Type B pancreatic cell (in vitro differentiated cells): ENCODE measurements at regions not wholly inside any gene's neighbourhood (a gene's known extent, or its start where the extent isn't known, plus 50 kb on each side); places are given as distances from the start of the nearest gene placed in this dataset.

Source experiments
- DNase-seq: peaks from one replicate; pipeline ENCODE4 v3.0.0; 2021; ENCODE audit warnings: mixed read lengths; ENCODE audit not compliant: unreplicated experiment; ENCODE audit errors: extremely low spot score
- H3K27ac Mint-ChIP-seq: 2 replicates; pipeline ENCODE4 v1.8.0; 2021; ENCODE audit warnings: mild to moderate bottlenecking, mixed read lengths
- H3K27me3 Mint-ChIP-seq: 2 replicates; pipeline ENCODE4 v1.8.0; 2021; ENCODE audit warnings: mixed read lengths
- H3K36me3 Mint-ChIP-seq: 2 replicates; pipeline ENCODE4 v1.8.0; 2021; ENCODE audit warnings: mixed read lengths
- H3K4me1 Mint-ChIP-seq: one replicate; pipeline ENCODE4 v1.8.0; 2021; ENCODE audit warnings: mixed read lengths; ENCODE audit not compliant: unreplicated experiment
- H3K4me3 Mint-ChIP-seq: 2 replicates; pipeline ENCODE4 v1.8.0; 2021; ENCODE audit warnings: mild to moderate bottlenecking, mixed read lengths
- H3K9me3 Mint-ChIP-seq: 2 replicates; pipeline ENCODE4 v1.8.0; 2021; ENCODE audit warnings: mixed read lengths
- CTCF ChIP-seq: fragments of 200-600 bp; sonication (generic); conservative IDR thresholded peaks from 2 replicates; pipeline ENCODE4 v1.5.0; 2021; ENCODE audit warnings: antibody characterized with exemption, mild to moderate bottlenecking

GRCh38 chr13:104132849-104133248 is 1066.6 kb upstream of the SLC10A2 start:
- no peaks in the 10 kb centered on the region for H3K9me3 Mint-ChIP-seq
- no peak overlapping the region for H3K27ac Mint-ChIP-seq
- TF ChIP-seq CTCF: no peak
- DNase-seq: no peak
- no peaks in the 10 kb centered on the region for H3K27me3 Mint-ChIP-seq
- H3K4me1 Mint-ChIP-seq: peaks cover 4% of the 10 kb centered on the region
- no peaks in the 10 kb centered on the region for H3K36me3 Mint-ChIP-seq
- no peak overlapping the region for H3K4me3 Mint-ChIP-seq

- Mint-ChIP-seq H3K4me3 (no peak overlapping the region), H3K36me3 (no peaks in the 10 kb centered on the region), H3K27me3 (no peaks in the 10 kb centered on the region), H3K4me1 (no peaks in the 10 kb centered on the region), H3K27ac (no peak overlapping the region), H3K9me3 (peaks cover 9% of the 10 kb centered on the region)
- no peak for TF ChIP-seq CTCF
- DNase-seq: no peak
These were observed 1047.9 kb upstream of the SLC10A2 start for GRCh38 chr13:104114101-104114500.

GRCh38 chr13:104111031-104111430 is 1044.8 kb upstream of the SLC10A2 start:
- Mint-ChIP-seq H3K9me3 (peaks cover 14% of the 10 kb centered on the region), H3K27me3 (no peaks in the 10 kb centered on the region), H3K36me3 (no peaks in the 10 kb centered on the region), H3K4me1 (peaks cover 5% of the 10 kb centered on the region), H3K4me3 (no peak overlapping the region), H3K27ac (no peak overlapping the region)
- no peak for DNase-seq
- no peak for TF ChIP-seq CTCF

- H3K36me3 Mint-ChIP-seq: no peaks in the 10 kb centered on the region
- peaks cover 14% of the 10 kb centered on the region for H3K9me3 Mint-ChIP-seq
- H3K27me3 Mint-ChIP-seq: no peaks in the 10 kb centered on the region
- DNase-seq: no peak
- no peak for TF ChIP-seq CTCF
- H3K4me1 Mint-ChIP-seq: peaks cover 5% of the 10 kb centered on the region
- H3K4me3 Mint-ChIP-seq: no peak overlapping the region
- peak overlapping the region; percentile 69 for H3K27ac Mint-ChIP-seq
These were observed 1040.6 kb upstream of the SLC10A2 start for GRCh38 chr13:104106705-104107393.

GRCh38 chr13:104105418-104106355 is 1039.5 kb upstream of the SLC10A2 start:
- Mint-ChIP-seq H3K27ac (peak overlapping the region; percentile 69), H3K36me3 (no peaks in the 10 kb centered on the region), H3K4me3 (no peak overlapping the region), H3K9me3 (peaks cover 14% of the 10 kb centered on the region), H3K4me1 (peaks cover 5% of the 10 kb centered on the region), H3K27me3 (no peaks in the 10 kb centered on the region)
- no peak for TF ChIP-seq CTCF
- no peak for DNase-seq
